Gastrocnemius medialis (tissue), 4 donors: ENCODE measurements at regions not wholly inside any gene's neighbourhood (a gene's known extent, or its start where the extent isn't known, plus 50 kb on each side); places are given as distances from the start of the nearest gene placed in this dataset.

ENCODE experiments used
- ATAC-seq, 2 donors: fragments of 150-250 bp; one replicate each; pipeline ENCODE4 v1.9.1; 2016
- DNase-seq, 2 donors: peaks; one replicate each; pipeline ENCODE4 v3.0.0-alpha.2; 2019
- H3K27ac ChIP-seq, 4 donors: fragments of 200-600 bp; sonication (generic); 1 replicate in 1 of 4; 2 replicates in 3 of 4; pipeline ENCODE4 v1.5.1; 2016 to 2018; ENCODE audit warnings: mild to moderate bottlenecking in 2 of 4, moderate library complexity in 1 of 4
- H3K27me3 ChIP-seq, 3 donors: fragments of 200-600 bp; sonication (generic) in 2 of 3; 1 replicate in 1 of 3; 2 replicates in 2 of 3; pipeline versions ENCODE4 v1.5.1 to v1.6.0; 2016 to 2019; ENCODE audit warnings: mild to moderate bottlenecking in 1 of 3, moderate library complexity in 1 of 3
- H3K36me3 ChIP-seq, 2 donors: fragments of 200-600 bp; sonication (generic) in 1 of 2; one replicate each; pipeline ENCODE4 v1.5.1; 2017 to 2018
- H3K4me1 ChIP-seq, 2 donors: fragments of 200-600 bp; sonication (generic) in 1 of 2; one replicate each; pipeline ENCODE4 v1.5.1; 2016 to 2017; ENCODE audit warnings: mild to moderate bottlenecking in 2 of 2
- H3K4me3 ChIP-seq, 4 donors: fragments of 200-600 bp; sonication (generic) in 3 of 4; 1 replicate in 1 of 4; 2 replicates in 3 of 4; pipeline ENCODE4 v1.5.1; 2016 to 2019; ENCODE audit warnings: mild to moderate bottlenecking in 2 of 4
- H3K9me3 ChIP-seq, 3 donors: fragments of 200-600 bp; sonication (generic) in 2 of 3; 1 replicate in 1 of 3; 2 replicates in 2 of 3; pipeline ENCODE4 v1.5.1; 2016 to 2019
- POLR2A ChIP-seq, 2 donors: fragments of 450-650 bp; IDR thresholded peaks; one replicate each; pipeline ENCODE4 v1.6.1; 2017; ENCODE audit warnings: antibody characterized with exemption in 2 of 2, mild to moderate bottlenecking in 2 of 2, moderate library complexity in 2 of 2
- in situ Hi-C, 4 donors: fragments of 200-750 bp; cut with MboI; loops; one replicate each; pipeline versions ENCODE4 v1.15.0 to v1.8.0; 2017; ENCODE audit warnings: low sequenced_read_pairs in 4 of 4
- intact Hi-C: fragments of 100-400 bp; cut with DNase I; formaldehyde crosslinking; loops from one replicate; pipeline ENCODE4 v1.15.1; 2023; ENCODE audit warnings: low total_unique reads
- TF ChIP-seq, protein P1 (sequence below), 5 experiments: fragments of 450-650 bp in 3 of 5; fragments of 200-600 bp in 2 of 5; sonication (generic) in 2 of 5; IDR thresholded peaks in 4 of 5; conservative IDR thresholded peaks in 1 of 5; 1 replicate in 4 of 5; 2 replicates in 1 of 5; pipeline ENCODE4 v1.5.1; 2016 to 2019; ENCODE audit warnings: antibody characterized with exemption in 5 of 5, mild to moderate bottlenecking in 3 of 5, moderate library complexity in 3 of 5

DNA sequence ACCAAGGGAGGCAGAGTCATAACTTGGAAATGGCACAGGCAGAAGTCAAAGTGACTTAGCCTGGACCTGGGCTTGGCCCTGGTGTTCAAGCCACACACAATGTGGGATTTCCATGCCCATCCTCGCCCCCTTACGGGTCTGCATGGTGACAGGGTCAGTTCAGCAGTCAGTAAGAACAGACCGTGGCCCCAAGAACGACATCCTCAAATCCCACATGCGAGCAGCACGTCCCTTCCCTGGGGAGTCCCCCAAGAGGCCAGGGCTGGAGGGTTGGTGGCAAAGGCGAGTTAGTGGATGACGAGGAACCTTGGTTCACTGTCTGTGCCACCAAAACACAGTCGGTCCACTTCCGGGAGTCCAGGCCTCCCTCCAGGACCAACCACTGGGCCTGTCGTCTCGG lies 93.3 kb upstream of the MGMT start:
- in situ Hi-C loops (no loop called here), intact Hi-C loops (no loop called here)
- Histone ChIP-seq H3K36me3 (no peaks in the 10 kb centered on the region), H3K4me3 (no peak overlapping the region), H3K4me1 (no peaks in the 10 kb centered on the region), H3K27ac (no peak overlapping the region), H3K9me3 (no peaks in the 10 kb centered on the region), H3K27me3 (no peaks in the 10 kb centered on the region)
- TF ChIP-seq POLR2A (IDR thresholded peaks at IDR 0.05): no peak
- TF ChIP-seq, protein P1, sequence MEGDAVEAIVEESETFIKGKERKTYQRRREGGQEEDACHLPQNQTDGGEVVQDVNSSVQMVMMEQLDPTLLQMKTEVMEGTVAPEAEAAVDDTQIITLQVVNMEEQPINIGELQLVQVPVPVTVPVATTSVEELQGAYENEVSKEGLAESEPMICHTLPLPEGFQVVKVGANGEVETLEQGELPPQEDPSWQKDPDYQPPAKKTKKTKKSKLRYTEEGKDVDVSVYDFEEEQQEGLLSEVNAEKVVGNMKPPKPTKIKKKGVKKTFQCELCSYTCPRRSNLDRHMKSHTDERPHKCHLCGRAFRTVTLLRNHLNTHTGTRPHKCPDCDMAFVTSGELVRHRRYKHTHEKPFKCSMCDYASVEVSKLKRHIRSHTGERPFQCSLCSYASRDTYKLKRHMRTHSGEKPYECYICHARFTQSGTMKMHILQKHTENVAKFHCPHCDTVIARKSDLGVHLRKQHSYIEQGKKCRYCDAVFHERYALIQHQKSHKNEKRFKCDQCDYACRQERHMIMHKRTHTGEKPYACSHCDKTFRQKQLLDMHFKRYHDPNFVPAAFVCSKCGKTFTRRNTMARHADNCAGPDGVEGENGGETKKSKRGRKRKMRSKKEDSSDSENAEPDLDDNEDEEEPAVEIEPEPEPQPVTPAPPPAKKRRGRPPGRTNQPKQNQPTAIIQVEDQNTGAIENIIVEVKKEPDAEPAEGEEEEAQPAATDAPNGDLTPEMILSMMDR (IDR thresholded peaks at IDR 0.05 in 4 of 5, conservative IDR thresholded peaks at IDR 0.05 in 1 of 5): no peak
- DNase-seq (no peak), ATAC-seq (no peak)

DNA sequence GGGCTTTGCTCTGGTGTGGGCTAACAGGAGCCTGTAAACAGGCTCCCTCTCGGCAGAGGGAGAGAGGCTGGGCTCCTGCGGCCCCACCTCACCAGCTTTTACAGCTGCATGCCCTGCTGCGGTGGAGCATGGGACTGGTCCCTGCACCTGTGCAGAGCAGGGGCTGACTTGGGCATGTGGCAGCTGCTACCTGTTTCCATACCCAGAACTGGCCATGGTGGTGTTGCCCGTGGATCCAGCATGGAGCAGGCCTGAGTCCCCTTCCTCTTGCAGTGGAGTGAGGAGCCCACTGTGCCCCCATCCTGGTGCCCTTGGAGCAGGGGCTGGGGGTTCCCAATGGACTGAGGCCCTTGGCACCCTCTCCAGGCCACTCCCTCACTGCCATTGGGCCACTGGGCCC lies 91.9 kb upstream of the MGMT start:
- no peaks in the 10 kb centered on the region for H3K27me3 ChIP-seq
- ATAC-seq: no peak
- H3K9me3 ChIP-seq: no peaks in the 10 kb centered on the region
- in situ Hi-C loops (no loop called here), intact Hi-C loops (no loop called here)
- DNase-seq: no peak
- no peaks in the 10 kb centered on the region for H3K36me3 ChIP-seq
- H3K4me3 ChIP-seq: no peak overlapping the region
- no peak overlapping the region for H3K27ac ChIP-seq
- no peaks in the 10 kb centered on the region for H3K4me1 ChIP-seq
- TF ChIP-seq, protein P1 (IDR thresholded peaks at IDR 0.05 in 4 of 5, conservative IDR thresholded peaks at IDR 0.05 in 1 of 5): no peak
- TF ChIP-seq POLR2A (IDR thresholded peaks at IDR 0.05): no peak

DNA sequence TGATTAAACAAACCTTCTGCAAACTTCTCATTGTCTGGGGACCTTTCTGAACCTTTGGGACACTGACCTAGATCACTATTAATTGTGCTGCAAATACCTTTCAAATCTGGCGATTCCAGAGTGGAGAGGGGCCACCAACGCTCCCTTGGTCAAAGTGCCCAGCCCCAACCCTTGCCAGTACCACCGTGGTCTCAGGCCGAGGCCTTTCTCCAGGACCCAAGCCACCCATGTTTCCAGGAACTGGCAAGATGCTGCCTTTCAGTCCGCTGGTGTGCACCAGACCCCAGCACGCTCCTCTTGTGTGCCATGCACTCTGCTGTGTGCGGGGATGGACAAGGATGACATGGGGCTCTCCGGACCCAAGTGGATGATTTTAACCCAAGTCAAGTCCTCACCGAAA lies 91.1 kb upstream of the MGMT start:
- no peak for TF ChIP-seq POLR2A (IDR thresholded peaks at IDR 0.05)
- TF ChIP-seq, protein P1 (IDR thresholded peaks at IDR 0.05 in 4 of 5, conservative IDR thresholded peaks at IDR 0.05 in 1 of 5): no peak
- no peak for DNase-seq
- intact Hi-C loops (no loop called here), in situ Hi-C loops (no loop called here)
- no peak overlapping the region for H3K27ac ChIP-seq
- H3K27me3 ChIP-seq: no peaks in the 10 kb centered on the region
- no peak for ATAC-seq
- H3K4me3 ChIP-seq: no peak overlapping the region
- no peaks in the 10 kb centered on the region for H3K36me3 ChIP-seq
- no peaks in the 10 kb centered on the region for H3K9me3 ChIP-seq
- H3K4me1 ChIP-seq: no peaks in the 10 kb centered on the region

DNA sequence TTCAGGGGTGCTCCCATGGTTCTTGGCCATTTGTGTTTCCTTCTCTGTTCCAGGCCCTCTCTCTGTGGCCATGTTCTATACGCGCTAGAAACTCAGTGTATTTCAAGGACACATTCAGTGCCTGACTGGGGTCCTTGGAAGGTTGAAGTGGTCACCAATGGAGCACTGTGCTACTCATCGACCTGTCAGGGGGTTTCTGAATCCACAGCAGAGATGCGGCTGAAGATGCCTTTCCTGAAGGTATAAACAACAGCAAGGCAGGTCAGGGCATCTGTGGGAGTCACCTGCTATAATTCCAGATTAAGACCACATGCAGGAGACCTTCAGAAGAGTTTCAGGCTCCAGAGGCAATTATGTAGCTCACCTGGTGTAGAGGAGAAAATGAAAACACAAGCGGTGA lies 86.8 kb upstream of the MGMT start:
- Histone ChIP-seq H3K4me1 (no peaks in the 10 kb centered on the region), H3K9me3 (no peaks in the 10 kb centered on the region), H3K36me3 (no peaks in the 10 kb centered on the region), H3K27ac (no peak overlapping the region), H3K27me3 (no peaks in the 10 kb centered on the region), H3K4me3 (no peak overlapping the region)
- intact Hi-C loops (no loop called here), in situ Hi-C loops (no loop called here)
- DNase-seq: no peak
- no peak for ATAC-seq
- TF ChIP-seq, protein P1 (IDR thresholded peaks at IDR 0.05 in 4 of 5, conservative IDR thresholded peaks at IDR 0.05 in 1 of 5): no peak
- TF ChIP-seq POLR2A (IDR thresholded peaks at IDR 0.05): no peak

DNA sequence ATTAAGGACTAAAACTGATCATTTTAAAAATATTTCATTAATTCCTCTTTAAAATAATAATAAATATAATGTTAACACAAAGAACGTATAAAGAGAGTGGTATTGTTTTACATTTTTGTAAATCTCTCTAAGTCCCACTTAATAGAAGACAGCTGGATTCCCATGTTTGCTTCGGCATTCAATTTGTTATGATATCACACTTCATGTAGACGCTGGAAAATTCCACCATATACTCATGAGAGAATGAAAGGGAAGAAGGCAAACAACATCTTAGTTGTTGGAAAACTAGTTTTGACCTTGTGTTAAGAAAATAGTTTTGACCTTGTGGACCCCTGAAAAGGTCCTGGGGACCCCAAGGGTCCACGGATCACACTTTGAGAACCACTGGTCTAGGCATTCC lies 85.3 kb upstream of the MGMT start:
- TF ChIP-seq, protein P1 (IDR thresholded peaks at IDR 0.05 in 4 of 5, conservative IDR thresholded peaks at IDR 0.05 in 1 of 5): no peak
- TF ChIP-seq POLR2A (IDR thresholded peaks at IDR 0.05): no peak
- in situ Hi-C loops: no loop called here
- DNase-seq: no peak

More for the DNA sequence above, 85.3 kb upstream of the MGMT start:
- intact Hi-C loops: no loop called here
- no peak overlapping the region for H3K27ac ChIP-seq
- no peaks in the 10 kb centered on the region for H3K4me1 ChIP-seq
- no peaks in the 10 kb centered on the region for H3K36me3 ChIP-seq
- H3K4me3 ChIP-seq: no peak overlapping the region
- H3K27me3 ChIP-seq: no peaks in the 10 kb centered on the region
- H3K9me3 ChIP-seq: no peaks in the 10 kb centered on the region
- no peak for ATAC-seq
